Stimulated activated CD4-positive, alpha-beta T cell treated with anti-CD3 and anti-CD28 coated beads, Interleukin-2, amount 100 ng/mL, for 4 hours (primary cell): ENCODE measurements at regions not wholly inside any gene's neighbourhood (a gene's known extent, or its start where the extent isn't known, plus 50 kb on each side); places are given as distances from the start of the nearest gene placed in this dataset.
"Not testable (repeated sequence)": the region's sequence is repeated elsewhere in the genome, so short reads cannot be mapped to it uniquely, and the experiment has no call there.

ENCODE experiments used
- DNase-seq: peaks from one replicate; pipeline ENCODE4 v3.0.0-alpha.2; 2020; ENCODE audit warnings: low read depth

- not testable (repeated sequence) for DNase-seq
Observed at GRCh38 chrX:65825226-65825625, 157.8 kb downstream of the MSN start.

GRCh38 chrX:65821721-65822496, 154.5 kb downstream of the MSN start:
- DNase-seq = peak; percentile 16

- DNase-seq = not testable (repeated sequence)
Observed at GRCh38 chrX:65819983-65820382, 152.5 kb downstream of the MSN start.

GRCh38 chrX:65813245-65813644, 145.8 kb downstream of the MSN start:
- no peak for DNase-seq

GRCh38 chrX:65811558-65812228, 144.2 kb downstream of the MSN start:
- no peak for DNase-seq
